SK-N-SH treated with all-trans-retinoic acid at 6 μM for 48 hours (cell line): ENCODE measurements at regions not wholly inside any gene's neighbourhood (a gene's known extent, or its start where the extent isn't known, plus 50 kb on each side); places are given as distances from the start of the nearest gene placed in this dataset.

ENCODE experiments used
- OSR1 ChIP-seq: fragments of 250-450 bp; sonication (Bioruptor Pico); IDR thresholded peaks from 2 replicates; pipeline ENCODE4 v1.8.0; 2022; ENCODE audit warnings: moderate library complexity, mild to moderate bottlenecking, inconsistent platforms
- PPARA ChIP-seq: fragments of 250-450 bp; sonication (Bioruptor Pico); IDR thresholded peaks from 2 replicates; pipeline ENCODE4 v1.5.0; 2020; ENCODE audit warnings: mild to moderate bottlenecking, borderline replicate concordance
- TOX ChIP-seq: fragments of 250-450 bp; sonication (Bioruptor Pico); IDR thresholded peaks from 2 replicates; pipeline ENCODE4 v1.8.0; 2021; ENCODE audit warnings: mild to moderate bottlenecking, moderate library complexity, borderline replicate concordance
- TF ChIP-seq, protein P1 (sequence below): fragments of 250-450 bp; sonication (Bioruptor Pico); IDR thresholded peaks from 2 replicates; pipeline ENCODE4 v1.5.0; 2020; ENCODE audit warnings: mild to moderate bottlenecking, moderate library complexity

- TF ChIP-seq PPARA (CRISPR knock-in tag) = no peak
- no peak for TF ChIP-seq TOX (CRISPR knock-in tag)
- TF ChIP-seq, protein P1, sequence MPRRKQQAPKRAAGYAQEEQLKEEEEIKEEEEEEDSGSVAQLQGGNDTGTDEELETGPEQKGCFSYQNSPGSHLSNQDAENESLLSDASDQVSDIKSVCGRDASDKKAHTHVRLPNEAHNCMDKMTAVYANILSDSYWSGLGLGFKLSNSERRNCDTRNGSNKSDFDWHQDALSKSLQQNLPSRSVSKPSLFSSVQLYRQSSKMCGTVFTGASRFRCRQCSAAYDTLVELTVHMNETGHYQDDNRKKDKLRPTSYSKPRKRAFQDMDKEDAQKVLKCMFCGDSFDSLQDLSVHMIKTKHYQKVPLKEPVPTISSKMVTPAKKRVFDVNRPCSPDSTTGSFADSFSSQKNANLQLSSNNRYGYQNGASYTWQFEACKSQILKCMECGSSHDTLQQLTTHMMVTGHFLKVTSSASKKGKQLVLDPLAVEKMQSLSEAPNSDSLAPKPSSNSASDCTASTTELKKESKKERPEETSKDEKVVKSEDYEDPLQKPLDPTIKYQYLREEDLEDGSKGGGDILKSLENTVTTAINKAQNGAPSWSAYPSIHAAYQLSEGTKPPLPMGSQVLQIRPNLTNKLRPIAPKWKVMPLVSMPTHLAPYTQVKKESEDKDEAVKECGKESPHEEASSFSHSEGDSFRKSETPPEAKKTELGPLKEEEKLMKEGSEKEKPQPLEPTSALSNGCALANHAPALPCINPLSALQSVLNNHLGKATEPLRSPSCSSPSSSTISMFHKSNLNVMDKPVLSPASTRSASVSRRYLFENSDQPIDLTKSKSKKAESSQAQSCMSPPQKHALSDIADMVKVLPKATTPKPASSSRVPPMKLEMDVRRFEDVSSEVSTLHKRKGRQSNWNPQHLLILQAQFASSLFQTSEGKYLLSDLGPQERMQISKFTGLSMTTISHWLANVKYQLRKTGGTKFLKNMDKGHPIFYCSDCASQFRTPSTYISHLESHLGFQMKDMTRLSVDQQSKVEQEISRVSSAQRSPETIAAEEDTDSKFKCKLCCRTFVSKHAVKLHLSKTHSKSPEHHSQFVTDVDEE = no peak
- TF ChIP-seq OSR1 = no peak
These were observed 61.1 kb downstream of the ATXN3L start for GRCh38 chrX:13258725-13259124.
